H1 (cell line): ENCODE measurements at regions not wholly inside any gene's neighbourhood (a gene's known extent, or its start where the extent isn't known, plus 50 kb on each side); places are given as distances from the start of the nearest gene placed in this dataset.

Experiments used
- CTCF ChIA-PET: fragments of 300-600 bp; sonication (Branson Sonifier 250); formaldehyde crosslinking; loops from one replicate; lab custom pipeline; 2021; ENCODE audit not compliant: partially characterized antibody; lab: Charles Lee
- POLR2A ChIA-PET: fragments of 300-600 bp; sonication (Branson Sonifier 250); formaldehyde crosslinking; loops from one replicate; lab custom pipeline; 2021; ENCODE audit warnings: inconsistent platforms; ENCODE audit not compliant: partially characterized antibody; lab: Charles Lee
- DNase-seq, 2 experiments: peaks; one replicate each; pipeline versions ENCODE4 v3.0.0 to v3.0.0-alpha.2; 2010 to 2022; ENCODE audit warnings: low spot score in 2 of 2, low read depth in 1 of 2, mixed read lengths in 1 of 2
- FAIRE-seq: peaks from 2 replicates; lab custom pipeline; 2011; peaks lifted over from hg19 to GRCh38; lab: Jason Lieb, UNC
- H2AFZ ChIP-seq: 2 replicates; pipeline ENCODE4 v1.8.1; 2012; ENCODE audit warnings: low read length, inconsistent platforms
- H2AK5ac ChIP-seq: 2 replicates; pipeline ENCODE4 v1.6.1; 2013; ENCODE audit warnings: low read depth, low read length
- H2BK120ac ChIP-seq: replicated peaks from 2 replicates; pipeline ENCODE3; 2013; ENCODE audit warnings: low read depth, low read length, inconsistent platforms
- H2BK12ac ChIP-seq: 2 replicates; pipeline ENCODE4 v1.6.1; 2013; ENCODE audit warnings: low read depth, low read length
- H2BK15ac ChIP-seq: 2 replicates; pipeline ENCODE4 v1.6.1; 2013; ENCODE audit warnings: low read length
- H2BK20ac ChIP-seq: 2 replicates; pipeline ENCODE4 v1.6.1; 2013; ENCODE audit warnings: low read length
- H2BK5ac ChIP-seq: 2 replicates; pipeline ENCODE4 v1.6.1; 2013; ENCODE audit warnings: low read depth, low read length
- H3K14ac ChIP-seq: 2 replicates; pipeline ENCODE4 v1.6.1; 2013; ENCODE audit warnings: inconsistent platforms; ENCODE audit not compliant: insufficient read length
- H3K18ac ChIP-seq: 2 replicates; pipeline ENCODE4 v1.6.1; 2013; ENCODE audit warnings: low read length; ENCODE audit errors: extremely low read depth
- H3K23ac ChIP-seq: 2 replicates; pipeline ENCODE4 v1.6.1; 2013; ENCODE audit warnings: inconsistent platforms; ENCODE audit not compliant: insufficient read length
- H3K23me2 ChIP-seq: 2 replicates; pipeline ENCODE4 v1.6.1; 2013; ENCODE audit warnings: low read depth, low read length
- H3K27ac ChIP-seq: 2 replicates; pipeline ENCODE4 v1.6.1; 2011; ENCODE audit warnings: low read depth, low read length, inconsistent platforms
- H3K27me3 ChIP-seq, 4 experiments: replicated peaks in 1 of 4; 1 replicate in 1 of 4; 2 replicates in 3 of 4; pipeline versions ENCODE4 v1.6.1 to v1.8.1; 2011 to 2013; ENCODE audit warnings: low read length in 3 of 4, mild to moderate bottlenecking in 3 of 4, inconsistent platforms in 2 of 4, mixed read lengths in 2 of 4, moderate library complexity in 1 of 4; ENCODE audit not compliant: control insufficient read depth in 3 of 4, insufficient read depth in 3 of 4; ENCODE audit errors: extremely low read depth in 1 of 4
- H3K36me3 ChIP-seq, 4 experiments: 2 replicates each; pipeline versions ENCODE4 v1.6.1 to v1.8.1; 2011 to 2013; ENCODE audit warnings: mild to moderate bottlenecking in 4 of 4, low read length in 3 of 4, moderate library complexity in 2 of 4, control low read depth in 1 of 4, inconsistent platforms in 1 of 4; ENCODE audit not compliant: insufficient read depth in 4 of 4, control insufficient read depth in 2 of 4
- H3K4ac ChIP-seq: replicated peaks from 2 replicates; pipeline ENCODE3; 2013; ENCODE audit warnings: low read length, low read depth, mixed read lengths, inconsistent platforms; ENCODE audit not compliant: insufficient read length
- H3K4me1 ChIP-seq, 4 experiments: replicated peaks in 1 of 4; 1 replicate in 1 of 4; 2 replicates in 3 of 4; pipeline versions ENCODE4 v1.6.1 to v1.8.1; 2011 to 2013; ENCODE audit warnings: low read length in 3 of 4, inconsistent platforms in 2 of 4, mixed read lengths in 1 of 4; ENCODE audit not compliant: insufficient read depth in 4 of 4, control insufficient read depth in 3 of 4
- H3K4me2 ChIP-seq, 2 experiments: 2 replicates each; pipeline versions ENCODE4 v1.6.1 to v1.8.1; 2011 to 2013; ENCODE audit warnings: low read depth in 2 of 2, low read length in 2 of 2, control low read depth in 1 of 2, inconsistent platforms in 1 of 2, mild to moderate bottlenecking in 1 of 2; ENCODE audit not compliant: insufficient read depth in 1 of 2
- H3K4me3 ChIP-seq, 4 experiments: fragments of 200-600, 300-600 bp in 1 of 4; sonication (generic), shearing (Covaris generic), sonication (Bioruptor Twin) in 1 of 4; 2 replicates each; pipeline versions ENCODE4 v1.5.1 to v1.8.1; 2011 to 2016; ENCODE audit warnings: low read length in 4 of 4, low read depth in 3 of 4, control low read depth in 2 of 4, inconsistent platforms in 2 of 4, mild to moderate bottlenecking in 2 of 4, mixed read lengths in 1 of 4, moderate library complexity in 1 of 4; ENCODE audit not compliant: insufficient read depth in 2 of 4; ENCODE audit errors: extremely low read depth in 1 of 4
- H3K56ac ChIP-seq: replicated peaks from 2 replicates; pipeline ENCODE3; 2013; ENCODE audit warnings: low read depth, mild to moderate bottlenecking, mixed read lengths, low read length, inconsistent platforms; ENCODE audit not compliant: insufficient read length
- H3K79me1 ChIP-seq: 2 replicates; pipeline ENCODE4 v1.6.1; 2013; ENCODE audit warnings: low read depth, low read length, control low read depth
- H3K79me2 ChIP-seq, 2 experiments: 2 replicates each; pipeline versions ENCODE4 v1.6.1 to v1.8.1; 2012 to 2013; ENCODE audit warnings: low read length in 2 of 2, mild to moderate bottlenecking in 2 of 2, inconsistent platforms in 1 of 2; ENCODE audit not compliant: insufficient read depth in 2 of 2, control insufficient read depth in 1 of 2
- H3K9ac ChIP-seq, 4 experiments: replicated peaks in 1 of 4; 1 replicate in 1 of 4; 2 replicates in 3 of 4; pipeline versions ENCODE4 v1.6.1 to v1.8.1; 2011 to 2013; ENCODE audit warnings: low read depth in 3 of 4, low read length in 3 of 4, control low read depth in 2 of 4, mild to moderate bottlenecking in 2 of 4, moderate library complexity in 2 of 4, inconsistent platforms in 1 of 4; ENCODE audit errors: extremely low read depth in 1 of 4
- H3K9me3 ChIP-seq, 2 experiments: 2 replicates each; pipeline versions ENCODE4 v1.6.1 to v1.8.1; 2012 to 2013; ENCODE audit warnings: mild to moderate bottlenecking in 2 of 2, moderate library complexity in 2 of 2, control low read depth in 1 of 2, inconsistent platforms in 1 of 2, low read depth in 1 of 2, low read length in 1 of 2, mixed read lengths in 1 of 2; ENCODE audit not compliant: insufficient read depth in 2 of 2
- H4K20me1 ChIP-seq, 2 experiments: replicated peaks in 1 of 2; 2 replicates each; pipeline versions ENCODE3 to v1.8.1; 2011 to 2013; ENCODE audit warnings: inconsistent platforms in 2 of 2, low read length in 2 of 2, mild to moderate bottlenecking in 1 of 2; ENCODE audit not compliant: insufficient read depth in 2 of 2, control insufficient read depth in 1 of 2
- H4K5ac ChIP-seq: 2 replicates; pipeline ENCODE4 v1.6.1; 2013; ENCODE audit warnings: low read length, low read depth, mixed read lengths, inconsistent platforms; ENCODE audit not compliant: insufficient read length
- H4K8ac ChIP-seq: 2 replicates; pipeline ENCODE4 v1.8.0; 2013; ENCODE audit warnings: mild to moderate bottlenecking, moderate library complexity, low read length, inconsistent platforms; ENCODE audit not compliant: insufficient read depth; ENCODE audit errors: extremely low read depth
- H4K91ac ChIP-seq: replicated peaks from 2 replicates; pipeline ENCODE3; 2013; ENCODE audit warnings: low read length, mixed read lengths, inconsistent platforms; ENCODE audit not compliant: insufficient read length
- BACH1 ChIP-seq: IDR thresholded peaks from 2 replicates; pipeline ENCODE4 v1.6.1; 2012; ENCODE audit warnings: low read length, improper control_type of control experiment
- CHD2 ChIP-seq: IDR thresholded peaks from 2 replicates; pipeline ENCODE4 v1.6.1; 2012; ENCODE audit warnings: low read length, improper control_type of control experiment
- FOSL1 ChIP-seq: IDR thresholded peaks from 2 replicates; pipeline ENCODE4 v1.6.1; 2011; ENCODE audit warnings: mild to moderate bottlenecking, low read depth, low read length, moderate library complexity; ENCODE audit not compliant: insufficient read depth
- GABPA ChIP-seq: IDR thresholded peaks from 2 replicates; pipeline ENCODE4 v1.6.1; 2011; ENCODE audit warnings: mild to moderate bottlenecking, low read length, moderate library complexity, borderline replicate concordance; ENCODE audit not compliant: insufficient read depth
- KDM1A ChIP-seq: fragments of 200-600, 300-600 bp; sonication (generic); IDR thresholded peaks from 2 replicates; pipeline ENCODE4 v1.7.1; 2016; ENCODE audit warnings: mild to moderate bottlenecking, low read length, borderline replicate concordance
- POU5F1 ChIP-seq: IDR thresholded peaks from 2 replicates; pipeline ENCODE4 v1.6.1; 2011; ENCODE audit warnings: low read depth, mild to moderate bottlenecking, low read length, moderate library complexity
- RBBP5 ChIP-seq: IDR thresholded peaks from 2 replicates; pipeline ENCODE4 v1.7.1; 2012; ENCODE audit warnings: low read depth, mild to moderate bottlenecking, inconsistent platforms, low read length, moderate library complexity, borderline replicate concordance
- RXRA ChIP-seq: IDR thresholded peaks from 2 replicates; pipeline ENCODE4 v1.6.1; 2011; ENCODE audit warnings: low read depth, mild to moderate bottlenecking, low read length, moderate library complexity; ENCODE audit not compliant: insufficient read depth
- SAP30 ChIP-seq: fragments of 300-600 bp; sonication (generic); IDR thresholded peaks from 2 replicates; pipeline ENCODE4 v1.7.1; 2012; ENCODE audit warnings: low read length, moderate library complexity, mild to moderate bottlenecking, inconsistent platforms; ENCODE audit not compliant: insufficient read depth, insufficient replicate concordance
- SIN3A ChIP-seq, 2 experiments: IDR thresholded peaks in 1 of 2; conservative IDR thresholded peaks in 1 of 2; 2 replicates each; pipeline ENCODE4 v1.6.1; 2011 to 2012; ENCODE audit warnings: low read length in 2 of 2, improper control_type of control experiment in 1 of 2, low read depth in 1 of 2, mild to moderate bottlenecking in 1 of 2
- SIRT6 ChIP-seq: IDR thresholded peaks from one replicate; pipeline ENCODE4 v1.7.1; 2012; ENCODE audit warnings: low read length, inconsistent platforms
- SIX5 ChIP-seq: IDR thresholded peaks from 2 replicates; pipeline ENCODE4 v1.6.1; 2011; ENCODE audit warnings: mild to moderate bottlenecking, low read depth, low read length
- TAF1 ChIP-seq: IDR thresholded peaks from 2 replicates; pipeline ENCODE4 v1.6.1; 2011; ENCODE audit warnings: mild to moderate bottlenecking, low read depth, low read length
- TBP ChIP-seq: IDR thresholded peaks from 2 replicates; pipeline ENCODE4 v1.6.1; 2011; ENCODE audit warnings: low read depth, low read length, improper control_type of control experiment
- TF ChIP-seq, protein P1 (sequence below): IDR thresholded peaks from 2 replicates; pipeline ENCODE4 v1.6.1; 2012; ENCODE audit warnings: low read length, inconsistent platforms

DNA sequence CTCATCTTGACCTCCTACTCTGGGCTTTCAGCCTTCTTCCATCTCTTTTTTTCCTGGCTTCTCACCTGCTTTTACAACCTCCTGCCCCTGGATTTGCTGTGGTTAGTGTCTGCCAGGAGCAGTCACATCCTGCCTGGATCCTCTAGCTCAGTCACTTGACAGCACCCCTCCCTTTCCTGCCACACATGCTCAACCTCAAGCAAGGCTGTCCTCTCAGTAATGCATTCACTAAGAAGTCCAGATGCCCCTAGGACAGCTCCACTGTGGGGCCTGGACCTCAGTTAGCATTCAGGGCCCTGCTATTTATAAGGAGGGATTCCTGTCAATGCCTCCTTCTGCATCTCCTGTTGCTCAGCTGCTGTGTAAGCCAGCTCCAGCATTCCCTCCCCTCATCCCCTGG, 275.5 kb downstream of the SMAD2 start:
- no peak overlapping the region for H3K4ac ChIP-seq
- H3K9me3 ChIP-seq: peaks cover 2 to 4% of the 10 kb centered on the region in 2 experiments; a peak in 1 of 4 replicates
- H4K20me1 ChIP-seq: no peaks in the 10 kb centered on the region
- H3K23me2 ChIP-seq: no peaks in the 10 kb centered on the region
- no peak overlapping the region for H3K9ac ChIP-seq
- no peak overlapping the region for H4K5ac ChIP-seq
- no peak overlapping the region for H4K91ac ChIP-seq
- DNase-seq (no peak), FAIRE-seq (no peak)
- H3K23ac ChIP-seq: no peak overlapping the region
- no peak overlapping the region for H2AFZ ChIP-seq
- H2BK120ac ChIP-seq: no peak overlapping the region
- no peak overlapping the region for H3K27ac ChIP-seq
- H4K8ac ChIP-seq: no peak overlapping the region
- CTCF ChIA-PET: interaction anchor here (1.1 to 1.4 kb wide), 4 partner anchors 41 to 97 kb away, joined by 3 read pairs; no protein-coding TSS in a partner anchor
- H2AK5ac ChIP-seq: no peak overlapping the region
- H3K14ac ChIP-seq: no peak overlapping the region
- no peak overlapping the region for H2BK20ac ChIP-seq
- H3K4me2 ChIP-seq: no peak overlapping the region
- H3K79me1 ChIP-seq: no peaks in the 10 kb centered on the region
- peak overlapping the region; percentile 77; the same call in 1 of the 2 replicates for H2BK15ac ChIP-seq
- H3K18ac ChIP-seq: no peak overlapping the region
- H2BK12ac ChIP-seq: no peak overlapping the region
- H3K79me2 ChIP-seq: no peaks in the 10 kb centered on the region
- no peaks in the 10 kb centered on the region for H3K27me3 ChIP-seq
- no peak overlapping the region for H2BK5ac ChIP-seq
- H3K4me1 ChIP-seq: no peaks in the 10 kb centered on the region
- H3K4me3 ChIP-seq: no peak overlapping the region
- POLR2A ChIA-PET: no interaction called here
- no peak overlapping the region for H3K56ac ChIP-seq
- no peaks in the 10 kb centered on the region for H3K36me3 ChIP-seq
- TF ChIP-seq SIX5: no peak
- TF ChIP-seq SIN3A (conservative IDR thresholded peaks at IDR 0.05 in 1 of 2, IDR thresholded peaks at IDR 0.05 in 1 of 2; ENCODE audit: low read depth in 1 of 2, low read length in 2 of 2): no peak
- no peak for TF ChIP-seq RXRA
- no peak for TF ChIP-seq SAP30
- no peak for TF ChIP-seq RBBP5
- TF ChIP-seq GABPA: no peak
- TF ChIP-seq SIRT6: no peak
- no peak for TF ChIP-seq BACH1
- no peak for TF ChIP-seq TBP
- TF ChIP-seq, protein P1, sequence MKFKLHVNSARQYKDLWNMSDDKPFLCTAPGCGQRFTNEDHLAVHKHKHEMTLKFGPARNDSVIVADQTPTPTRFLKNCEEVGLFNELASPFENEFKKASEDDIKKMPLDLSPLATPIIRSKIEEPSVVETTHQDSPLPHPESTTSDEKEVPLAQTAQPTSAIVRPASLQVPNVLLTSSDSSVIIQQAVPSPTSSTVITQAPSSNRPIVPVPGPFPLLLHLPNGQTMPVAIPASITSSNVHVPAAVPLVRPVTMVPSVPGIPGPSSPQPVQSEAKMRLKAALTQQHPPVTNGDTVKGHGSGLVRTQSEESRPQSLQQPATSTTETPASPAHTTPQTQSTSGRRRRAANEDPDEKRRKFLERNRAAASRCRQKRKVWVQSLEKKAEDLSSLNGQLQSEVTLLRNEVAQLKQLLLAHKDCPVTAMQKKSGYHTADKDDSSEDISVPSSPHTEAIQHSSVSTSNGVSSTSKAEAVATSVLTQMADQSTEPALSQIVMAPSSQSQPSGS: no peak
- no peak for TF ChIP-seq FOSL1
- no peak for TF ChIP-seq POU5F1
- TF ChIP-seq CHD2: no peak
- TF ChIP-seq KDM1A: no peak
- no peak for TF ChIP-seq TAF1
